Activated naive CD8-positive, alpha-beta T cell (primary cell): ENCODE measurements at regions not wholly inside any gene's neighbourhood (a gene's known extent, or its start where the extent isn't known, plus 50 kb on each side); places are given as distances from the start of the nearest gene placed in this dataset.
"Not testable (repeated sequence)": the region's sequence is repeated elsewhere in the genome, so short reads cannot be mapped to it uniquely, and the experiment has no call there.

Experiments
- H3K27ac Mint-ChIP-seq: one replicate; pipeline ENCODE4 v1.8.0; 2021; ENCODE audit warnings: mixed read lengths
- H3K27me3 Mint-ChIP-seq: one replicate; pipeline ENCODE4 v1.8.0; 2021; ENCODE audit warnings: mixed read lengths
- H3K36me3 Mint-ChIP-seq: one replicate; pipeline ENCODE4 v1.8.0; 2021; ENCODE audit warnings: mixed read lengths
- H3K4me1 Mint-ChIP-seq: one replicate; pipeline ENCODE4 v1.8.0; 2021; ENCODE audit warnings: low read depth, mixed read lengths
- H3K4me3 Mint-ChIP-seq: one replicate; pipeline ENCODE4 v1.8.0; 2021; ENCODE audit warnings: mild to moderate bottlenecking, mixed read lengths
- H3K9me3 Mint-ChIP-seq: one replicate; pipeline ENCODE4 v1.8.0; 2021; ENCODE audit warnings: low read depth, mixed read lengths

DNA sequence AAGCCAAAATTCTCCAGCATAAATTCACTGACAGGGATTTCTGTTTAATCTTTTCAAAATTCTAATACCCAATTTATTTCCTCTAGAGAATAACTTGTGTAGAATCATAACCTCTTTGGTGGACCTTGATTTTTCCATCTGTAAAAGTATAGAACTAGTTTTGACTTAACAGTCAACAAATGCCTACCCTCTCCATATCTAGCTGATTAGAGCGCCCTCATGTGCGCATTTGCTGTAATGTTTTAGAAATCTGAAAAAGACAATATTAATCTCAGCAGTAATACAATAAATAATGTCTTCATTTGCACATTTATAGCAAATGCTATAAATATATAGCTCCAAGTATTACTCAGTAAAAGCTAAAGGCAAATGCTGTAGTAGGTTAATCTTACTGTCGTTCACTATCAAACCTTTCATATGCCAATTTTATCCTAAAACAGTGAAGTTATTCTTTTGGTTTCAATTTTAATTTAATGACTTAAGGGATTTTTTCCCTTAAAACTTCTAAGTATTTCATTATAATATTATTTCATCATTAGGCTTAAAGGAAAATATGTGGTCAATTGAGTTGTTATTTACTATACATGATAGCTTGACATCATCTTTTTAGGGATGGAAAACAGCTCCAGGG lies 153.6 kb upstream of the EFCAB3 start:
- not testable (repeated sequence) for H3K36me3 Mint-ChIP-seq, H3K4me3 Mint-ChIP-seq, H3K27ac Mint-ChIP-seq

DNA sequence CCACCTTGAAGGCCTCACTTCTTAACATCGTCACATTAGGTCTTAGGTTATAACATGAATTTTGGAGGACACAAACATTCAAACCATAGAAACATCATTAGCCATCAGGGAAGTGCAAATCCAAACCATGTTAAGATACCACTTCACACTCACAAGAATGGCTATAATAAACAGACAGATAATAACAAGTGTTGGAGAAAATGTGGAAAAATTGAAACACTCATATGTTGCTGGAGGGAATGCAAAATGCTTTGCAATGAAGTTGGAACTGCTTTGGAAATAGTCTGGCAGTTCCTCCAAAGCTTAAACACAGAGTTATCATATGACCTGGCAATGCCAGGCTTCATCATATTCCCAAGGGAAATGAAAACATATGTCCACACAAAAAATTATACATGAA lies 156.8 kb upstream of the EFCAB3 start:
- not testable (repeated sequence) for H3K27me3 Mint-ChIP-seq, H3K4me1 Mint-ChIP-seq, H3K9me3 Mint-ChIP-seq, H3K4me3 Mint-ChIP-seq, H3K36me3 Mint-ChIP-seq, H3K27ac Mint-ChIP-seq

More for the DNA sequence above, 153.6 kb upstream of the EFCAB3 start:
- H3K4me1 Mint-ChIP-seq, H3K9me3 Mint-ChIP-seq, H3K27me3 Mint-ChIP-seq: not testable (repeated sequence)

DNA sequence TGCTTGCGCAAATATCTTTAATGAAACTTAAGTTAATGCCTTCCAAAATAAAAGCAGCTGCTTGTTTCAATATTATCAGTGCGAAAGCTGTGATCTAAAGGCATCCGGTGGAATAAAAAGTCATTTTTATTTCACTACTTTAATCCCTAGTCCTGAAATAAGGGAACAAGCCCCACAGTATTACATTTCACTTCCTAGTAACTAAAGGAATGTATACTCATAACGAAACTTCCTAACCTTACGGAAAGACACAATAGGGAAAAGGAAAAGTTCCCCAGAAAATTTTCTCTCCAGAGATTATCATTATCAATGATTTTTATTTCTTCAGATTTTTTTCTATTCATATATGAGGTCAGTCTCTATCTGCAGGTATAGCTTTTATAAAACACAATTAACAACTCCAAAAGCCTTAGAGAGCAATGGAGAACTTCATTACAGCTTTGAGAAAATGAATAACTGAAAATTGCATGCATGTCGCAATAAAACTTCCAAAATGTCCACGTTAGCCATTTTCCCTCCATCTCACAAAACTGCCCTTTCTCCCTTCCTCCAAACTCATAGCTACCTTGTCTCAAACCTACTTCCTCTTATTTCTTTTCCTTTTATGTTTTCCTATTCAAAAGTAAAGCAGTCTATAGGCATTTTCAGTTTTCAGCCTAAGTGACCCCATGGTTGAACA lies 154.3 kb upstream of the MED13 start:
- Mint-ChIP-seq H3K4me1 (no peaks in the 10 kb centered on the region), H3K27ac (no peak overlapping the region), H3K36me3 (no peaks in the 10 kb centered on the region), H3K9me3 (peaks cover 6% of the 10 kb centered on the region), H3K27me3 (peaks cover 9% of the 10 kb centered on the region), H3K4me3 (no peak overlapping the region)

DNA sequence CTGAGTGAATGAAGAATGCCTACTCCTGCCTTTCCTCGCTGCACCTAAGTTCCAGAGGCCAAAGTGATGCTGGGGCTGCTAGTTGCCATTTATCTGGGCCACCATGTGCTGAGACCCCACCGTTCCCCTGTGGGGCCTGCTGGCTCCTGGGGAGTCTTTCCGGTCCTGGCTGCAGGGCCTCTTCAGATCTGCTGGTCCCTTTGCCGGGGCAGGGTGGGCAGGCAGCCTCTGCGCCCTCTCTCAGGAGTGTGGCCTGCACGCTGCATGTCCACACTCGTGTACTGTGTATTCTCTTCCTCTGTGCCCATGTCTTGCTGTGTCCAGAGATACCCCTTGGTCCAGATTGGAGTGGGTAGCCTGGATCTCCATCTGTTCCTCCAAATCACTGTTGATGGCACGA lies 151.8 kb upstream of the MED13 start:
- H3K27me3 Mint-ChIP-seq, result peaks cover 13% of the 10 kb centered on the region
- H3K9me3 Mint-ChIP-seq, result no peaks in the 10 kb centered on the region
- no peak overlapping the region for H3K27ac Mint-ChIP-seq
- no peak overlapping the region for H3K4me3 Mint-ChIP-seq
- H3K36me3 Mint-ChIP-seq, result no peaks in the 10 kb centered on the region
- no peaks in the 10 kb centered on the region for H3K4me1 Mint-ChIP-seq

DNA sequence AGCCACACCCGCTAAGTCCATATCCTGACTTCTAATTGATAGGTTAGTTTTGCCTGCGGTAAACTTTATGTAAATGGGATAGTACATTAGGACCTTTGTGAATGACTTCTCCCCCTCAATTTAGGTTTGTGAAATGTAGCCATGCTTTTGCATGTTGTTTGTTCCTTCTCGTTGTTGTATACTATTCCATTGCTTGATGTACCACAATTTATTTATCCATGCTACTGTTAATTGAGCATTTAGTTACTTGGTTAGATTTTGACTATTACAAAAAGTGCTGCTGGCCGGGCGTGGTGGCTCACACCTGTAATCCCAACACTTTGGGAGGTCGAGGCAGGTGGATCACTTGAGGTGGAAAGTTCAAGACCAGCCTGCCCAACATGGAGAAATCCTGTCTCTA lies 150.8 kb upstream of the MED13 start:
- H3K4me1 Mint-ChIP-seq, H3K4me3 Mint-ChIP-seq, H3K27ac Mint-ChIP-seq, H3K9me3 Mint-ChIP-seq, H3K36me3 Mint-ChIP-seq: not testable (repeated sequence)
- H3K27me3 Mint-ChIP-seq, result peaks cover 13% of the 10 kb centered on the region

DNA sequence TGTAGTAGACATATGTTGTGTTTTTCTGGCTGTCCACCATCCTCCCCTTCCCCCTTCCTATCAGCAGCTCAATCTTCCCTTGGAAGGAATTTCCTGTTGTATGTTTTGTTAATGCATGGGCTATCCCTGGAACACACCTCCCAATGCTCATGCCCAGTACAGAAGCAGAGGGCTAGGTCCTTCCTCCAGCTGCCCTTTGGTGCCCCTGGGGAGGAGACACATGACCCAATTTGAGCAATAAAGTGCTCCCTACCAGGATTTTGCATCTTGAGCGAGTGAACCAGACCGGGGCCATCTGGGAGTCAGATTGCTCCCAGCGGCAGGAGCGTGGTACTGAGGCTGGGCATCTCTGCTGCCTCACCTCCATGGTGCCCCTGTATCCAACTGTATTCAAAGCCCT lies 141.5 kb upstream of the MED13 start:
- no peak overlapping the region for H3K27ac Mint-ChIP-seq
- H3K4me3 Mint-ChIP-seq, result no peak overlapping the region
- H3K9me3 Mint-ChIP-seq, result no peaks in the 10 kb centered on the region
- H3K27me3 Mint-ChIP-seq, result peaks cover 2% of the 10 kb centered on the region
- no peaks in the 10 kb centered on the region for H3K4me1 Mint-ChIP-seq
- no peaks in the 10 kb centered on the region for H3K36me3 Mint-ChIP-seq

DNA sequence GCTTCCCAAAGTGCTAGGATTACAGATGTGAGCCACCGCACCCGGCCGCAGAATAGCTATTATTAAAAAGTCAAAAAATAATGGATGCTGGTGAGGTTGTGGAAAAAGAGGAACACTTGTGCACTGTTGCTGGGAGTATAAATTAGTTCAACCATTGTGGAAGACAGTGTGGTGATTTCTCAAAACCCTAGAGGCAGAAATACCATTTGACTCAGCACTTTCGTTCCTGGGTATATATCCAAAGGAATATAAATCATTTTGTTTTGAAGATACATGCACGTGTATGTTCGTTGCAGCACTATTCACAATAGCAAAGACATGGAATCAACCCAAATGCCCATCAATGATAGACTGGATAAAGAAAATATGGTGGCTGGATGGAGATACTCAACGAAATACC lies 132.1 kb upstream of the MED13 start:
- H3K9me3 Mint-ChIP-seq, H3K27ac Mint-ChIP-seq, H3K27me3 Mint-ChIP-seq, H3K36me3 Mint-ChIP-seq, H3K4me3 Mint-ChIP-seq, H3K4me1 Mint-ChIP-seq: not testable (repeated sequence)

DNA sequence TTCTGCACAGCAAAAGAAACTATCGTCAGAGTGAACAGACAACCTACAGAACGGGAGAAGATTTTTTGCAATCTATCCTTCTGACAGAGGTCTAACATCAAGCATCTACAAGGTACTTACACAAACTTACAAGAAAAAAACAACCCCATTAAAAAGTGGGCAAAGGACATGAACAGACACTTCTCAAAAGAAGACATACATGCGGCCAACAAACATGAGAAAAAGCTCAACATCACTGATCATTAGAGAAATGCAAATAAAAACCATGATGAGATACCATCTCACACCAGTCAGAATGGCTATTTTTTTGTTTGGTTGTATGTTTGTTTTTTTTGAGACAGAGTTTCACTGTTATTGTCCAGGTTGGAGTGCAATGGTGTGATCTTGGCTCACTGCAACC lies 131.5 kb upstream of the MED13 start:
- not testable (repeated sequence) for H3K27me3 Mint-ChIP-seq, H3K4me3 Mint-ChIP-seq, H3K27ac Mint-ChIP-seq, H3K36me3 Mint-ChIP-seq, H3K4me1 Mint-ChIP-seq, H3K9me3 Mint-ChIP-seq

DNA sequence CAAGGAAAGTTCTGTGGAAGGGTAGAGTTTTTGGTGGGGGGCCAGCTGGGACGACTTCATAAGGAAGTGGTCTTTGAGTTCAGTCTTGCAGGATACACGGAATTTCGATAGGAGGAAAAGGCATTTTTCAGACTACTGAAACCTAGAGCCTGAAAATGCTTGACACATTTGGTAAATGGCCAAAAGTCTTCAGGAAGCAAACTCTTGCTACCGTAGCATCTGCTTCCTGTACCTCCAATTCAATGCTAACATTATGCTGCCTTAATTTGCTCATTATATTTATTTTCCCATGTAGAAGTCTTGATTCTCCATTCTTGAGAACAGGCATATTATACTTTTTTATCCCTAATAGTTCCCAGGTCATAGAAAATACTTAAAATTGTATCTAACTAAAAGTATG lies 129.3 kb upstream of the MED13 start:
- Mint-ChIP-seq H3K27ac (no peak overlapping the region), H3K4me1 (no peaks in the 10 kb centered on the region), H3K27me3 (peaks cover 2% of the 10 kb centered on the region), H3K4me3 (no peak overlapping the region), H3K9me3 (no peaks in the 10 kb centered on the region), H3K36me3 (no peaks in the 10 kb centered on the region)

DNA sequence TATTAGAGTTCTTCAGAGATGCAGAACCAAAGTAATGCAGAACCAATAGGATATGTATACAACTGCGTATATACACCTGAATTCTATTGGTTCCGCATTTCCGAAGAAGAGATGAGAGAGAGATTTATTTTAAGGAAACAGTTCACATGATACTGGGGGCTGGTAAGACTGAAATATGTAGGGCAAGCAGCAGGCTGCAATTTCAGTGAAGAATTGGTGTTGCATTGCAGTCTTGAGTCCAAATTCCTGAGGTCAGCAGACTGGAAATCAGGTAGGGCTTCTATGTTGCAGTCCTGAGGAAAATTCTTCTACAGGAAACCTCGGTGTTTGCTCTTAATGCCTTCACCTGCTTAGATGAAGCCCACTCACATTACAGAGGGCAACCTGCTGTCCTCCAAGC lies 128.2 kb upstream of the MED13 start:
- Mint-ChIP-seq H3K4me3 (no peak overlapping the region), H3K27ac (no peak overlapping the region), H3K9me3 (no peaks in the 10 kb centered on the region)

DNA sequence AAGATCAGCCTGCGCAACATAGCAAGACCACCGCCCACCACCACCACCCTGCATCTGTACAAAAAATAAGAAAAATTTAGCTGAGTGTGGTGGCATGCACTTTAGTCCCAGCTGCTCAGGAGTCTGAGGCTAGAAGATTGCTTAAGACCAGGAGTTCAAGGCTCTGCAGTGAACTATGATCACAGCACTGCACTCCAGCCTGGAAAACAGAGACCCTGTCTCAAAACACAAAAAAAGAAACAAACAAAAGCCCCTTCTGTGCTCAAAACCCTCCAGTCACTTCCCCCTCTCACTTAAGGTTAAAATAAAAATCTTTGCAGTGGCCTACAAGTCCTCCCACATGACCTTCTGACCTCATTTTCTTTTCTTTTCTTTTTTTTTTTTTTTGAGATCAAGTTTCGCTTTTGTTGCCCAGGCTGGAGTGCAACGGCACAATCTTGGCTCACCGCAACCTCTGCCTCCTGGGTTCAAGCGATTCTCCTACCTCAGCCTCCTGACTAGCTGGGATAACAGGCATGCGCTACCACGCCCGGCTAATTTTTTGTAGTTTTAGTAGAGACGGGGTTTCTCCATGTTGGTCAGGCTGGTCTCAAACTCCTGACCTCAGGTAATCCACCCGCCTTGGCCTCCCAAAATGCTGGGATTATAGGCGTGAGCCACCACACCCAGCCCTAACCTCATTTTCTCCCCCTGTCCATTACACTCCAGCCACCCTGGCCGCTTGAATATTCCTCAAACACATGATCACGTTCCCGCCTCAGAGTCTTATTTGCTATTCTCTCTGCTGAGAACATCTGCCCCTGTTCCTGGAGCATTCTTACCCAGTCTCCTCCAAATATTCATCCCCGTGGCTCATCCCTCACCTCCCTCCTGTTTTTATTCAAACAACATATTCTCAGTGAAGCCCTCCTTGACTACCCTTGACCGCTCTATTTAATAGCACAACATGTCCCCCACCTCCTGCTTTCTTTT lies 126.6 kb upstream of the MED13 start:
- no peaks in the 10 kb centered on the region for H3K9me3 Mint-ChIP-seq
- H3K27ac Mint-ChIP-seq, result no peak overlapping the region
- peaks cover 4% of the 10 kb centered on the region for H3K27me3 Mint-ChIP-seq
- no peaks in the 10 kb centered on the region for H3K4me1 Mint-ChIP-seq
- H3K36me3 Mint-ChIP-seq, result no peaks in the 10 kb centered on the region
- no peak overlapping the region for H3K4me3 Mint-ChIP-seq

More for the DNA sequence above, 128.2 kb upstream of the MED13 start:
- Mint-ChIP-seq H3K27me3 (peaks cover 4% of the 10 kb centered on the region), H3K36me3 (no peaks in the 10 kb centered on the region), H3K4me1 (no peaks in the 10 kb centered on the region)

DNA sequence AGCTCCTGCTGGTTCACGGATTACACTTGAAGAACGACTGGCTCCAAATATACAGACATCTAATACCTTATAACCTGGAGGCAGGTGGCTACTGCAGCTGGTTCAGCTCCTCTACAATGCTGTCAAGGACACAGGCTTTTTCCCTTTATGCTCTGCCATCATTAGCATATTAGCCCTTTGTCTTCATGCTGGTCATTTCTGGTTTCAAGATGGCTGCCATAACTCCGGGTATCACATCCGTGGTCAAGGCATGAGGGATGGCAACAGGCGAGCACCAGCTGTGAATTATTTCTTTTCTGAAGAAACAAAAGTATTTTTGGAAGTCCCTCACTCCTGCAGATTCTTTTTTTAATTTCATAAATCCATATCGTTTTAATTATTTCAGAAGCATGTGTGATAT lies 124.3 kb upstream of the MED13 start:
- Mint-ChIP-seq H3K4me3 (no peak overlapping the region), H3K9me3 (no peaks in the 10 kb centered on the region), H3K27ac (no peak overlapping the region), H3K27me3 (peaks cover 6% of the 10 kb centered on the region), H3K36me3 (no peaks in the 10 kb centered on the region), H3K4me1 (no peaks in the 10 kb centered on the region)

DNA sequence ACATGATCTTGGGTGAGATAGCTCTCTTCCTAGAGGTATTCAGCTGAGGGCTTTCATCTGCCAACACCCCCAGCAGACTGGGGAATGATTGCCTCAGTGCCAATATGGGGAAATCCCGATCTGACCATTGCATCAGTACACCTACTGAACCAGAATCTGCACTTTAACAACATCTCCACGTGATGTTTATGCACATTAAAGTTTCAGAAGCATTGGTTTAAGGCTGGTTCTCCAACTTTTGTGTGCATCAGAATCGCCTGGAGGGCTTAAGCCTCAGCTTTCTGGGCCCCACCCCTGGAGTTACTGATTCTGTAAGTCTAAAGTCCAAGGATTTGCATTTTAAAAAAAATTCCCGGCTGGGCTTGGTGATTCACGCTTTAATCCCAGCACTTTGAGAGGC lies 123.6 kb upstream of the MED13 start:
- Mint-ChIP-seq H3K27me3 (peaks cover 6% of the 10 kb centered on the region), H3K27ac (no peak overlapping the region), H3K4me1 (no peaks in the 10 kb centered on the region), H3K36me3 (no peaks in the 10 kb centered on the region), H3K4me3 (no peak overlapping the region), H3K9me3 (no peaks in the 10 kb centered on the region)

DNA sequence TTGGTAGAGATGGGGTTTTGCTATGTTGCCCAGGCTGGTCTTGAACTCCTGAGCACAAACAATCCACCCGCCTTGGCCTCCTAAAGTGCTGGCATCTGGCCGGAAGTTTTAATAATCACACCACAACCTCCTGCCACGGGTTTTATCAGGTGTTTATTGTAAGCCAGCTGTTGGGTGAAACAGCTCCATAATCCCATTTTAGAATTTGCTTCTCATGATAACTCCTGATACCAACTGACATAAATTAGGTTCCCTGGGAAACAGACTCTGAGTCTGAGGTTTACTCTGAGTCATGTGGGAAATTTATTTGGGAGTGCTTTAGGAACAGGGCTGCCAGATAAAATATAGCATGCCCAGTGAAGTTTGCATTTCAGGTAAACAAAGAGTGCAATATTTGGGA lies 122.6 kb upstream of the MED13 start:
- Mint-ChIP-seq H3K27ac (no peak overlapping the region), H3K4me3 (no peak overlapping the region), H3K27me3 (peaks cover 6% of the 10 kb centered on the region), H3K9me3 (no peaks in the 10 kb centered on the region), H3K4me1 (no peaks in the 10 kb centered on the region), H3K36me3 (peaks cover under 1% of the 10 kb centered on the region)

DNA sequence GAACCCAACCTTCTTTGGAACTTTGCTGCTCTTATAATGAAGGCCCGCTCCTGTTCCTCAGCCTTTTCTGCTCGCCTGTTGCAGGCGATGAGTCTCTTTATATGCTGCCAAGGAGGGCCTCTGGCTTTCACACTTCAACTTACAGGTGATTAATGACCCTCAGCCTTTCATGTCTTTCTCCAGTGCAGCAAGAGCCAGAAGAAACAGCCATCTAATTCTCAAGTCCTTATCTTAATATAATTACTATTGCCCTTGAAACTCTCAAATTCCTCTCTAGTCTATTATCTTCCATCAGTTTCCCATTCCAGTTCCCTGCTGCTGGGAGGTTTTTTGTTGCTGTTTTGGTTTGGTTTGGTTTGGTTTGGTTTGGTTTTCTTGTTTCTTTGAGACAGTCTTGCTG lies 121.8 kb upstream of the MED13 start:
- H3K4me3 Mint-ChIP-seq, result no peak overlapping the region

More for the DNA sequence above, 121.8 kb upstream of the MED13 start:
- H3K4me1 Mint-ChIP-seq, result no peaks in the 10 kb centered on the region
- no peaks in the 10 kb centered on the region for H3K9me3 Mint-ChIP-seq
- no peak overlapping the region for H3K27ac Mint-ChIP-seq
- peaks cover 4% of the 10 kb centered on the region for H3K36me3 Mint-ChIP-seq
- peaks cover 6% of the 10 kb centered on the region for H3K27me3 Mint-ChIP-seq
